CD4-positive, alpha-beta T cell (primary cell): ENCODE measurements at regions not wholly inside any gene's neighbourhood (a gene's known extent, or its start where the extent isn't known, plus 50 kb on each side); places are given as distances from the start of the nearest gene placed in this dataset.

Source experiments
- ATAC-seq: fragments of 200-7000 bp; cut with Tn5 transposase; one replicate; pipeline ENCODE4 v1.10.0; 2022; ENCODE audit warnings: mild to moderate bottlenecking; ENCODE audit not compliant: poor library complexity
- CTCF ChIA-PET: fragments of 350-600 bp; sonication (Branson Sonifier 250); formaldehyde crosslinking; loops from one replicate; lab custom pipeline; 2021; ENCODE audit warnings: antibody characterized with exemption, inconsistent platforms; lab: Charles Lee
- POLR2A ChIA-PET: fragments of 350-600 bp; sonication (Branson Sonifier 250); formaldehyde crosslinking; loops from one replicate; lab custom pipeline; 2021; ENCODE audit warnings: antibody characterized with exemption, inconsistent platforms; lab: Charles Lee
- DNase-seq, 14 experiments: peaks; one replicate each; pipeline ENCODE4 v3.0.0-alpha.2; 2013 to 2020; ENCODE audit warnings: mixed read lengths in 2 of 14
- H3K27ac ChIP-seq, 2 donors: one replicate each; pipeline versions ENCODE4 v1.5.1 to v1.7.0; 2013; ENCODE audit warnings: low read length in 2 of 2, low read depth in 1 of 2, mild to moderate bottlenecking in 1 of 2
- H3K27me3 ChIP-seq, 2 experiments: 1 replicate in 1 of 2; 2 replicates in 1 of 2; pipeline versions ENCODE4 v1.6.1 to v1.7.0; 2013; ENCODE audit warnings: low read length in 2 of 2, control low read depth in 1 of 2, mild to moderate bottlenecking in 1 of 2, moderate library complexity in 1 of 2; ENCODE audit not compliant: insufficient read depth in 2 of 2, control insufficient read depth in 1 of 2
- H3K36me3 ChIP-seq: one replicate; pipeline ENCODE4 v1.6.1; 2013; ENCODE audit warnings: low read length, control low read depth; ENCODE audit not compliant: insufficient read depth
- H3K4me1 ChIP-seq: one replicate; pipeline ENCODE4 v1.6.1; 2013; ENCODE audit warnings: low read length, control low read depth; ENCODE audit not compliant: insufficient read depth
- H3K4me3 ChIP-seq: one replicate; pipeline ENCODE4 v1.5.1; 2013; ENCODE audit warnings: mild to moderate bottlenecking, low read length, moderate library complexity
- H3K9me3 ChIP-seq, 2 experiments: 1 replicate in 1 of 2; 2 replicates in 1 of 2; pipeline versions ENCODE4 v1.6.1 to v1.7.0; 2013; ENCODE audit warnings: low read length in 2 of 2, mild to moderate bottlenecking in 2 of 2, control low read depth in 1 of 2, moderate library complexity in 1 of 2; ENCODE audit not compliant: control insufficient read depth in 1 of 2, insufficient read depth in 1 of 2
- H3K27ac Mint-ChIP-seq: one replicate; pipeline ENCODE4 v1.8.0; 2020; ENCODE audit warnings: mixed read lengths
- H3K27me3 Mint-ChIP-seq: one replicate; pipeline ENCODE4 v1.8.0; 2021; ENCODE audit warnings: mixed read lengths
- H3K36me3 Mint-ChIP-seq: one replicate; pipeline ENCODE4 v1.8.0; 2021; ENCODE audit warnings: low read depth, mixed read lengths
- H3K4me1 Mint-ChIP-seq: one replicate; pipeline ENCODE4 v1.8.0; 2021; ENCODE audit warnings: low read depth, mixed read lengths
- H3K4me3 Mint-ChIP-seq: one replicate; pipeline ENCODE4 v1.8.0; 2020; ENCODE audit warnings: mild to moderate bottlenecking, mixed read lengths
- H3K9me3 Mint-ChIP-seq: one replicate; pipeline ENCODE4 v1.8.0; 2020; ENCODE audit warnings: mixed read lengths
- CTCF ChIP-seq: fragments of 200-600 bp; IDR thresholded peaks from one replicate; pipeline ENCODE4 v1.8.0; 2022; ENCODE audit warnings: antibody characterized with exemption, mild to moderate bottlenecking
- intact Hi-C, 2 experiments: fragments of 100-400 bp; cut with DNase I in 1 of 2; cut with micrococcal nuclease in 1 of 2; formaldehyde crosslinking; loops; one replicate each; pipeline versions ENCODE4 v1.15.1 to v1.9.0; 2023 to 2025; cut with DNase I, micrococcal nuclease

GRCh38 chr10:94276140-94276539 lies 86.6 kb downstream of the NOC3L start:
- peaks cover 0 to 5% of the 10 kb centered on the region in 2 experiments for H3K27me3 ChIP-seq
- no peaks in the 10 kb centered on the region for H3K36me3 ChIP-seq
- Mint-ChIP-seq H3K9me3 (peaks cover 4% of the 10 kb centered on the region), H3K27me3 (peaks cover 13% of the 10 kb centered on the region), H3K36me3 (no peaks in the 10 kb centered on the region), H3K27ac (no peak overlapping the region), H3K4me3 (no peak overlapping the region), H3K4me1 (no peaks in the 10 kb centered on the region)
- DNase-seq, result no peak
- ChIA-PET POLR2A (no interaction called here), CTCF (no interaction called here)
- H3K27ac ChIP-seq, result no peak overlapping the region
- no peak for TF ChIP-seq CTCF
- peaks cover 0 to 10% of the 10 kb centered on the region in 2 experiments for H3K9me3 ChIP-seq
- no peak overlapping the region for H3K4me3 ChIP-seq
- ATAC-seq, result no peak
- intact Hi-C loops, result no loop called here
- no peaks in the 10 kb centered on the region for H3K4me1 ChIP-seq

GRCh38 chr10:94277450-94277849 lies 85.3 kb downstream of the NOC3L start:
- Mint-ChIP-seq H3K4me3 (no peak overlapping the region), H3K36me3 (no peaks in the 10 kb centered on the region), H3K27ac (no peak overlapping the region), H3K4me1 (no peaks in the 10 kb centered on the region), H3K9me3 (peaks cover 4% of the 10 kb centered on the region), H3K27me3 (peaks cover 13% of the 10 kb centered on the region)
- Histone ChIP-seq H3K27me3 (peaks cover 0 to 5% of the 10 kb centered on the region in 2 experiments), H3K36me3 (no peaks in the 10 kb centered on the region), H3K9me3 (peaks cover 0 to 4% of the 10 kb centered on the region in 2 experiments), H3K27ac (no peak overlapping the region), H3K4me1 (no peaks in the 10 kb centered on the region), H3K4me3 (no peak overlapping the region)
- no peak for DNase-seq
- POLR2A ChIA-PET, result no interaction called here
- CTCF ChIA-PET, result no interaction called here
- intact Hi-C loops, result no loop called here
- no peak for ATAC-seq
- TF ChIP-seq CTCF, result no peak

- no peak overlapping the region for H3K4me3 ChIP-seq
- H3K4me1 Mint-ChIP-seq, result no peaks in the 10 kb centered on the region
- peaks cover 31% of the 10 kb centered on the region for H3K27me3 Mint-ChIP-seq
- TF ChIP-seq CTCF, result peak; percentile 84
- peak; percentile 15 to 71 (median 37) for DNase-seq
- H3K36me3 Mint-ChIP-seq, result no peaks in the 10 kb centered on the region
- peaks cover 0 to 5% of the 10 kb centered on the region in 2 experiments for H3K27me3 ChIP-seq
- H3K9me3 ChIP-seq, result no peaks in the 10 kb centered on the region
- no peak overlapping the region for H3K27ac Mint-ChIP-seq
- H3K4me1 ChIP-seq, result no peaks in the 10 kb centered on the region
- intact Hi-C loops, result loop anchor here in 1 of 2 experiments (2.0 kb wide), 2 partner anchors 41 to 163 kb away; no protein-coding TSS in a partner anchor
- no peaks in the 10 kb centered on the region for H3K9me3 Mint-ChIP-seq
- no peak for ATAC-seq
- H3K4me3 Mint-ChIP-seq, result no peak overlapping the region
- ChIA-PET CTCF (no interaction called here), POLR2A (no interaction called here)
- H3K36me3 ChIP-seq, result no peaks in the 10 kb centered on the region
- no peak overlapping the region for H3K27ac ChIP-seq
These were observed 82.7 kb downstream of the NOC3L start for GRCh38 chr10:94279835-94280709.
